ENCODE measurements at regions not wholly inside any gene's neighbourhood (a gene's known extent, or its start where the extent isn't known, plus 50 kb on each side); places are given as distances from the start of the nearest gene placed in this dataset.

- Histone ChIP-seq H3K27me3 (peaks cover 3% of the 10 kb centered on the region), H3K27ac (no peak overlapping the region), H3K36me3 (no peaks in the 10 kb centered on the region), H3K9me3 (no peaks in the 10 kb centered on the region), H3K4me1 (no peaks in the 10 kb centered on the region), H3K4me3 (no peak overlapping the region)
- 84 to 88% methylated on average over 7 of the region's 7 CpGs for WGBS, 2 donors (ENCODE audit: low coverage in 1 of 2)
- ATAC-seq, result no peak
- TF ChIP-seq, protein P1, sequence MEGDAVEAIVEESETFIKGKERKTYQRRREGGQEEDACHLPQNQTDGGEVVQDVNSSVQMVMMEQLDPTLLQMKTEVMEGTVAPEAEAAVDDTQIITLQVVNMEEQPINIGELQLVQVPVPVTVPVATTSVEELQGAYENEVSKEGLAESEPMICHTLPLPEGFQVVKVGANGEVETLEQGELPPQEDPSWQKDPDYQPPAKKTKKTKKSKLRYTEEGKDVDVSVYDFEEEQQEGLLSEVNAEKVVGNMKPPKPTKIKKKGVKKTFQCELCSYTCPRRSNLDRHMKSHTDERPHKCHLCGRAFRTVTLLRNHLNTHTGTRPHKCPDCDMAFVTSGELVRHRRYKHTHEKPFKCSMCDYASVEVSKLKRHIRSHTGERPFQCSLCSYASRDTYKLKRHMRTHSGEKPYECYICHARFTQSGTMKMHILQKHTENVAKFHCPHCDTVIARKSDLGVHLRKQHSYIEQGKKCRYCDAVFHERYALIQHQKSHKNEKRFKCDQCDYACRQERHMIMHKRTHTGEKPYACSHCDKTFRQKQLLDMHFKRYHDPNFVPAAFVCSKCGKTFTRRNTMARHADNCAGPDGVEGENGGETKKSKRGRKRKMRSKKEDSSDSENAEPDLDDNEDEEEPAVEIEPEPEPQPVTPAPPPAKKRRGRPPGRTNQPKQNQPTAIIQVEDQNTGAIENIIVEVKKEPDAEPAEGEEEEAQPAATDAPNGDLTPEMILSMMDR (IDR thresholded peaks at IDR 0.05), result no peak
- TF ChIP-seq POLR2A (IDR thresholded peaks at IDR 0.05) (no peak), EP300 (IDR thresholded peaks at IDR 0.05) (no peak), POLR2AphosphoS5 (IDR thresholded peaks at IDR 0.05) (no peak)
These were observed 991.8 kb downstream of the VRK1 start for GRCh38 chr14:97788846-97789526.

GRCh38 chr14:97791072-97791471, 993.9 kb downstream of the VRK1 start:
- TF ChIP-seq POLR2AphosphoS5 (IDR thresholded peaks at IDR 0.05), result no peak
- TF ChIP-seq, protein P1 (IDR thresholded peaks at IDR 0.05), result no peak
- no peak for TF ChIP-seq POLR2A (IDR thresholded peaks at IDR 0.05)
- TF ChIP-seq EP300 (IDR thresholded peaks at IDR 0.05), result no peak
- no peak overlapping the region for H3K4me3 ChIP-seq
- ATAC-seq, result no peak
- no peaks in the 10 kb centered on the region for H3K4me1 ChIP-seq
- no peak overlapping the region for H3K27ac ChIP-seq
- 54 to 77% methylated on average over 5 to 6 of the region's 6 CpGs for WGBS, 2 donors (ENCODE audit: low coverage in 1 of 2)
- no peaks in the 10 kb centered on the region for H3K9me3 ChIP-seq
- H3K27me3 ChIP-seq, result peaks cover 3% of the 10 kb centered on the region
- H3K36me3 ChIP-seq, result no peaks in the 10 kb centered on the region

- Histone ChIP-seq H3K4me3 (no peak overlapping the region), H3K4me1 (no peaks in the 10 kb centered on the region), H3K27ac (no peak overlapping the region), H3K9me3 (no peaks in the 10 kb centered on the region), H3K27me3 (peaks cover 3% of the 10 kb centered on the region), H3K36me3 (no peaks in the 10 kb centered on the region)
- no peak for ATAC-seq
- 58 to 86% methylated on average over 3 to 8 of the region's 8 CpGs for WGBS, 2 donors (ENCODE audit: low coverage in 1 of 2)
- TF ChIP-seq POLR2AphosphoS5 (IDR thresholded peaks at IDR 0.05), result no peak
- TF ChIP-seq POLR2A (IDR thresholded peaks at IDR 0.05), result no peak
- TF ChIP-seq EP300 (IDR thresholded peaks at IDR 0.05), result no peak
- TF ChIP-seq, protein P1 (IDR thresholded peaks at IDR 0.05), result no peak
These were observed 994.7 kb downstream of the VRK1 start for GRCh38 chr14:97791906-97792305.

DNA sequence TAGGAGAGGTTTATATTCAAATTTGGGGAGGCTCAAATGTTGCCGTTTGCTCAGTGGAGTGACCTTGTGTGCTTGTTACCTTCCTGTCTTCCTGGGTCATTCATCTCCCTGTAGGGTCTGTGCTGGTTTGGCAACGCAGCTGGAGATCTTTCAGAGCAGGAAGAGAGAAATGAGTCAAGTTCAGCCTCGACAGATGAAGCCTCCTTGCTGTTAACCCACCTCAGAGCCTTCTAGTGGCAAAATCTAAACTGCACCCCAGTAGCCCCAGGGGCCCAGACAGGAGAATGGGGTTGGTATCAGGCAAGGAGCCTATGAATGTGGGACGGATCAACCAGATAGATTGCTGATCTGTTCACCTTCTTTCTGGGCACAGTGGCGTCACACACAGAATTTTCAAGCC, 999.3 kb downstream of the VRK1 start:
- TF ChIP-seq POLR2AphosphoS5 (IDR thresholded peaks at IDR 0.05) (no peak), POLR2A (IDR thresholded peaks at IDR 0.05) (no peak), EP300 (IDR thresholded peaks at IDR 0.05) (no peak)
- TF ChIP-seq, protein P1 (IDR thresholded peaks at IDR 0.05), result no peak
- Histone ChIP-seq H3K36me3 (no peaks in the 10 kb centered on the region), H3K27ac (no peak overlapping the region), H3K9me3 (no peaks in the 10 kb centered on the region), H3K4me3 (no peak overlapping the region), H3K27me3 (peaks cover 8% of the 10 kb centered on the region), H3K4me1 (no peaks in the 10 kb centered on the region)
- WGBS, 2 donors (ENCODE audit: low coverage in 1 of 2), result 13 to 65% methylated on average over 1 to 4 of the region's 5 CpGs
- no peak for ATAC-seq

- H3K4me1 ChIP-seq, result no peaks in the 10 kb centered on the region
- no peak overlapping the region for H3K27ac ChIP-seq
- 60 to 66% methylated on average over 7 to 8 of the region's 9 CpGs for WGBS, 2 donors (ENCODE audit: low coverage in 1 of 2)
- TF ChIP-seq POLR2A (IDR thresholded peaks at IDR 0.05) (no peak), EP300 (IDR thresholded peaks at IDR 0.05) (no peak), POLR2AphosphoS5 (IDR thresholded peaks at IDR 0.05) (no peak)
- TF ChIP-seq, protein P1 (IDR thresholded peaks at IDR 0.05), result no peak
- H3K27me3 ChIP-seq, result peaks cover 8% of the 10 kb centered on the region
- H3K36me3 ChIP-seq, result no peaks in the 10 kb centered on the region
- no peaks in the 10 kb centered on the region for H3K9me3 ChIP-seq
- no peak overlapping the region for H3K4me3 ChIP-seq
- no peak for ATAC-seq
These were observed 1001.0 kb downstream of the VRK1 start for GRCh38 chr14:97798176-97798575.
